ENCODE measurements at regions not wholly inside any gene's neighbourhood (a gene's known extent, or its start where the extent isn't known, plus 50 kb on each side); places are given as distances from the start of the nearest gene placed in this dataset.

DNA sequence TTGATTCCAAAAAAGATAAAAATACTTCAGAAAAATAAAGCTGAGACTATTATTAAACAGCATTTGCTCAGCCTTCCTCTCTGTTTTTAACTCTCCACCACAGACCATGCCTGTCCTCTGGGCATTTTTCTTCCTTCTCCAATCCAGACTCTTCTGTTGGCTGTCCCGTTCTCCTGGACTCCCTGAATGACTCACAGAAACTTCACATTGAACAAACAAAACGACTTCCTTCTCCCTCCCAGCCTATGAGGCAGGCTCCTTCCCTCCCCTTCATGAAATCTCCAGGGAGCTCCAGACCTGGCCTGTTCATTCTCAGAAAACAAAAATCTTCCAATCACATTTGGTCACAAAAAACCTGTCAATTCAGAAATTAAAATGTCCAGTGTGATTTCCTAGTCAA is 421.3 kb downstream of the NPHP4 start:
- Histone ChIP-seq H3K4me3 (ENCODE audit: control insufficient read depth in 1 of 2, extremely low read depth in 1 of 2, low read length in 1 of 2) (no peak overlapping the region), H3K27me3 (replicated peaks in 1 of 2; ENCODE audit: control insufficient read depth in 2 of 2, extremely low read depth in 1 of 2, insufficient read depth in 2 of 2, low read length in 1 of 2) (peaks cover 0 to 15% of the 10 kb centered on the region in 2 experiments), H3K36me3 (ENCODE audit: control insufficient read depth in 2 of 2, extremely low read depth in 1 of 2, insufficient read depth in 1 of 2, low read length in 1 of 2) (no peaks in the 10 kb centered on the region), H3K4me1 (ENCODE audit: control insufficient read depth in 1 of 2, extremely low read depth in 1 of 2, insufficient read depth in 2 of 2, low read length in 2 of 2) (no peaks in the 10 kb centered on the region), H3K27ac (ENCODE audit: low read length) (no peak overlapping the region), H3K9me3 (no peaks in the 10 kb centered on the region)
- no peaks in the 10 kb centered on the region for H3K4me1 Mint-ChIP-seq
- H3K27ac Mint-ChIP-seq: no peak overlapping the region
- no peak overlapping the region for H3K4me3 Mint-ChIP-seq
- ChIA-PET CTCF (no interaction called here), POLR2A (no interaction called here)
- 16% methylated on average over 2 of the region's 2 CpGs for WGBS (ENCODE audit: insufficient coverage)
- DNase-seq (no peak), ATAC-seq (replicated peaks in 1 of 4) (no peak)
- no peaks in the 10 kb centered on the region for H3K36me3 Mint-ChIP-seq
- peaks cover 0 to 13% (median 3%) of the 10 kb centered on the region in 3 donors for H3K9me3 Mint-ChIP-seq
- H3K27me3 Mint-ChIP-seq: peaks cover 9 to 10% of the 10 kb centered on the region in 2 donors

DNA sequence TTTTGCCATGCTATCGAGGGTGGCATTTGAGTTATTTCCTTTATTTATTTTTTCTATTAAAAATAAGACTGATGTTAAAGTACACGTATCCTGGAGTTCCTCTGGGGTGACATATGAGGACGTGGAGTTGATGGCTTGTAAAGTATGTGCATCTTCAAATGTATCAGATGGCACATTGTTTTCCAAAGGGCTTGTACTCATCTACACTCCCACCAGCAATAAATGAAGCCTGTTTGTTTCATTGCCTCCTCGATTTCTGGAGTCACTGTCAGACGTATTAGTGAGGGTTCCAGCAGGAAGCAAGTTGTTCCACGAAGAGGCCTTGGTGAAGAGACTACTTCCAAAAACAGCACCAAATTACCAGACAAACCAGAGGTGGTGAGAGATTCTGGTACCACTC is 423.9 kb downstream of the NPHP4 start:
- no peak overlapping the region for H3K4me3 ChIP-seq (ENCODE audit: control insufficient read depth in 1 of 2, extremely low read depth in 1 of 2, low read length in 1 of 2)
- H3K9me3 Mint-ChIP-seq: peaks cover 0 to 13% (median 3%) of the 10 kb centered on the region in 3 donors

DNA sequence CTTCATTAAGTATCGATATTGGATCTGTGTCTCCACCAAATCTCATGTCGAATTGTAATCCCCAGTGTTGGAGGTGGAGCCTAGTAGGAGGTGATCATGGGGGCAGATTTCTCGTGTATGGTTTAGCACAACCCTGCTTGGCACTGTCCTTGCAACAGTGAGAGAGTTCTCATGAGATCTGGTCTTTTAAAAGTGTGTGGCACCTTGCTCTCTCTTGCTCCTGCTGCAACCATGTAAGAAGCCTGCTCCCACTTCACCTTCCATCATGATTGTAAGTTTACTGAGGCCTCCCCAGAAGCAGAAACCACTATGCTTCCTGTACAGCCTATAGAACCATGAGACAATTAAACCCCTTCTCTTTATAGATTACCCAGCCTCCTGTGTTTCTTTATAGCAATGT is 424.4 kb downstream of the NPHP4 start:
- ATAC-seq (replicated peaks in 1 of 4): no peak
- Mint-ChIP-seq H3K36me3 (no peaks in the 10 kb centered on the region), H3K9me3 (peaks cover 0 to 13% (median 3%) of the 10 kb centered on the region in 3 donors), H3K4me3 (no peak overlapping the region), H3K27me3 (peaks cover 4 to 13% of the 10 kb centered on the region in 2 donors), H3K4me1 (no peaks in the 10 kb centered on the region), H3K27ac (no peak overlapping the region)
- ChIA-PET POLR2A (interaction anchor here in 1 of 2 donors (0.8 kb wide), 1 partner anchor 72 kb away, joined by 3 read pairs; no protein-coding TSS in a partner anchor), CTCF (no interaction called here)
- no peaks in the 10 kb centered on the region for H3K36me3 ChIP-seq (ENCODE audit: control insufficient read depth in 2 of 2, extremely low read depth in 1 of 2, insufficient read depth in 1 of 2, low read length in 1 of 2)
- peaks cover 0 to 24% of the 10 kb centered on the region in 2 experiments for H3K27me3 ChIP-seq (replicated peaks in 1 of 2; ENCODE audit: control insufficient read depth in 2 of 2, extremely low read depth in 1 of 2, insufficient read depth in 2 of 2, low read length in 1 of 2)
- H3K9me3 ChIP-seq: no peaks in the 10 kb centered on the region
- DNase-seq: no peak
- no peak overlapping the region for H3K27ac ChIP-seq (ENCODE audit: low read length)
- no peak overlapping the region for H3K4me3 ChIP-seq (ENCODE audit: control insufficient read depth in 1 of 2, extremely low read depth in 1 of 2, low read length in 1 of 2)
- WGBS (ENCODE audit: insufficient coverage): 83% methylated on average over 2 of the region's 3 CpGs
- H3K4me1 ChIP-seq (ENCODE audit: control insufficient read depth in 1 of 2, extremely low read depth in 1 of 2, insufficient read depth in 2 of 2, low read length in 2 of 2): no peaks in the 10 kb centered on the region

More for the DNA sequence above, 423.9 kb downstream of the NPHP4 start:
- no CpG with 5 or more reads among the region's 6 CpGs for WGBS (ENCODE audit: insufficient coverage)
- Mint-ChIP-seq H3K4me3 (no peak overlapping the region), H3K4me1 (no peaks in the 10 kb centered on the region), H3K36me3 (no peaks in the 10 kb centered on the region), H3K27me3 (peaks cover 4 to 13% of the 10 kb centered on the region in 2 donors), H3K27ac (no peak overlapping the region)
- no peaks in the 10 kb centered on the region for H3K9me3 ChIP-seq
- CTCF ChIA-PET: no interaction called here
- no peak for ATAC-seq (replicated peaks in 1 of 4)
- H3K4me1 ChIP-seq (ENCODE audit: control insufficient read depth in 1 of 2, extremely low read depth in 1 of 2, insufficient read depth in 2 of 2, low read length in 2 of 2): no peaks in the 10 kb centered on the region
- POLR2A ChIA-PET: no interaction called here
- no peak for DNase-seq
- H3K36me3 ChIP-seq (ENCODE audit: control insufficient read depth in 2 of 2, extremely low read depth in 1 of 2, insufficient read depth in 1 of 2, low read length in 1 of 2): no peaks in the 10 kb centered on the region
- no peak overlapping the region for H3K27ac ChIP-seq (ENCODE audit: low read length)
- H3K27me3 ChIP-seq (replicated peaks in 1 of 2; ENCODE audit: control insufficient read depth in 2 of 2, extremely low read depth in 1 of 2, insufficient read depth in 2 of 2, low read length in 1 of 2): peaks cover 0 to 24% of the 10 kb centered on the region in 2 experiments

GRCh38 chr1:5566924-5567323 is 425.3 kb downstream of the NPHP4 start:
- Mint-ChIP-seq H3K9me3 (peaks cover 0 to 13% (median 3%) of the 10 kb centered on the region in 3 donors), H3K36me3 (no peaks in the 10 kb centered on the region), H3K27ac (no peak overlapping the region), H3K4me1 (no peaks in the 10 kb centered on the region), H3K4me3 (no peak overlapping the region), H3K27me3 (peaks cover 4 to 12% of the 10 kb centered on the region in 2 donors)
- WGBS (ENCODE audit: insufficient coverage): 64% methylated on average over 4 of the region's 4 CpGs
- no peak for DNase-seq
- H3K4me1 ChIP-seq (ENCODE audit: control insufficient read depth in 1 of 2, extremely low read depth in 1 of 2, insufficient read depth in 2 of 2, low read length in 2 of 2): no peaks in the 10 kb centered on the region
- no peak for ATAC-seq (replicated peaks in 1 of 4)
- no peak overlapping the region for H3K4me3 ChIP-seq (ENCODE audit: control insufficient read depth in 1 of 2, extremely low read depth in 1 of 2, low read length in 1 of 2)
- no peaks in the 10 kb centered on the region for H3K36me3 ChIP-seq (ENCODE audit: control insufficient read depth in 2 of 2, extremely low read depth in 1 of 2, insufficient read depth in 1 of 2, low read length in 1 of 2)
- ChIA-PET POLR2A (interaction anchor here in 1 of 2 donors (0.8 kb wide), 1 partner anchor 71 kb away, joined by 3 read pairs; no protein-coding TSS in a partner anchor), CTCF (no interaction called here)
- H3K9me3 ChIP-seq: no peaks in the 10 kb centered on the region
- H3K27ac ChIP-seq (ENCODE audit: low read length): no peak overlapping the region
- peaks cover 0 to 26% of the 10 kb centered on the region in 2 experiments for H3K27me3 ChIP-seq (replicated peaks in 1 of 2; ENCODE audit: control insufficient read depth in 2 of 2, extremely low read depth in 1 of 2, insufficient read depth in 2 of 2, low read length in 1 of 2)

GRCh38 chr1:5565281-5566125 is 426.7 kb downstream of the NPHP4 start:
- H3K36me3 ChIP-seq (ENCODE audit: control insufficient read depth in 2 of 2, extremely low read depth in 1 of 2, insufficient read depth in 1 of 2, low read length in 1 of 2): no peaks in the 10 kb centered on the region
- ChIA-PET CTCF (no interaction called here), POLR2A (no interaction called here)
- 63% methylated on average over 17 of the region's 19 CpGs for WGBS (ENCODE audit: insufficient coverage)
- H3K27me3 ChIP-seq (replicated peaks in 1 of 2; ENCODE audit: control insufficient read depth in 2 of 2, extremely low read depth in 1 of 2, insufficient read depth in 2 of 2, low read length in 1 of 2): peaks cover 0 to 25% of the 10 kb centered on the region in 2 experiments
- H3K36me3 Mint-ChIP-seq: no peaks in the 10 kb centered on the region
- ATAC-seq (replicated peaks in 1 of 4): no peak
- peaks cover 0 to 13% (median 3%) of the 10 kb centered on the region in 3 donors for H3K9me3 Mint-ChIP-seq
- H3K4me3 ChIP-seq (ENCODE audit: control insufficient read depth in 1 of 2, extremely low read depth in 1 of 2, low read length in 1 of 2): no peak overlapping the region
- H3K4me3 Mint-ChIP-seq: no peak overlapping the region
- H3K27ac ChIP-seq (ENCODE audit: low read length): no peak overlapping the region
- no peaks in the 10 kb centered on the region for H3K9me3 ChIP-seq
- no peak for DNase-seq
- H3K4me1 Mint-ChIP-seq: no peaks in the 10 kb centered on the region
- H3K27ac Mint-ChIP-seq: no peak overlapping the region
- H3K4me1 ChIP-seq (ENCODE audit: control insufficient read depth in 1 of 2, extremely low read depth in 1 of 2, insufficient read depth in 2 of 2, low read length in 2 of 2): no peaks in the 10 kb centered on the region
- peaks cover 8 to 12% of the 10 kb centered on the region in 2 donors for H3K27me3 Mint-ChIP-seq

DNA sequence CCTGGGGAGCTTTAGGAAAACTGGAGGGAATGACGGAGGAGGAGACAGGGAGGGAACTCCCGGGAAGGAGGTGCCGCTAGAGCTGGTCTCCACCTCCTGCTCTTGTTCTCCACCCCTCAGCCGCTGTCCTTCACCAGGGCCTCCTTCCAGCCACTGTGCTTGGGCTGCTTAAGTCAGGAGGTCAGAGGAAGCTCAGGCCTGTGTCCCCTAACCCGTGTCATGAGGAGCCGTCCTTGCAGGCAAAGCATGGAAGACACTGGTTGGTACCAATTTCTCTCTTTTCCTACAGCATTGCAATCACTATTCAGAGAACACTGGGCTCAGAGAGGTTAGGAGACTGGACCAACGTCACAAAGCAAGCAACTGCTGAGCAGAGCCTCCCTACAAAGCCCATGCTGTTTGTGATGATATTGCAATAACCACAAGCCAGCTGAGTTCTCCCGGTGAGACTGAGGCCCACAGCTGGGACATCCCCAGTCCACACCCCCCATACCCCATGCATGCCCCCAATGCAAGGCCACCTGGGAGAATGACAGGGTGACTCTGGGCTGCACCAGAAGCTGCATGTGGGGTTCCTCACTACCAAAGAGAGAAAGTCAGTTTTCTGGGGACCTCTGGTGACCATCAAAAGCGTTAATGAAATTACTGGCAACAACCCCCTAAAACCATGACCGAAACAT is 427.5 kb downstream of the NPHP4 start:
- H3K27me3 Mint-ChIP-seq: peaks cover 8 to 12% of the 10 kb centered on the region in 2 donors
- DNase-seq (no peak), ATAC-seq (replicated peaks in 1 of 4) (no peak)
- H3K4me3 ChIP-seq (ENCODE audit: control insufficient read depth in 1 of 2, extremely low read depth in 1 of 2, low read length in 1 of 2): no peak overlapping the region
- H3K27ac Mint-ChIP-seq: no peak overlapping the region
- WGBS (ENCODE audit: insufficient coverage): 94% methylated on average over 5 of the region's 10 CpGs
- H3K4me3 Mint-ChIP-seq: no peak overlapping the region
- H3K9me3 Mint-ChIP-seq: peaks cover 0 to 10% (median 3%) of the 10 kb centered on the region in 3 donors
- no peaks in the 10 kb centered on the region for H3K4me1 ChIP-seq (ENCODE audit: control insufficient read depth in 1 of 2, extremely low read depth in 1 of 2, insufficient read depth in 2 of 2, low read length in 2 of 2)
- H3K27ac ChIP-seq (ENCODE audit: low read length): no peak overlapping the region
- ChIA-PET POLR2A (no interaction called here), CTCF (no interaction called here)
- peaks cover 0 to 25% of the 10 kb centered on the region in 2 experiments for H3K27me3 ChIP-seq (replicated peaks in 1 of 2; ENCODE audit: control insufficient read depth in 2 of 2, extremely low read depth in 1 of 2, insufficient read depth in 2 of 2, low read length in 1 of 2)
- H3K9me3 ChIP-seq: no peaks in the 10 kb centered on the region
- no peaks in the 10 kb centered on the region for H3K36me3 ChIP-seq (ENCODE audit: control insufficient read depth in 2 of 2, extremely low read depth in 1 of 2, insufficient read depth in 1 of 2, low read length in 1 of 2)
- no peaks in the 10 kb centered on the region for H3K36me3 Mint-ChIP-seq
- H3K4me1 Mint-ChIP-seq: no peaks in the 10 kb centered on the region
